NCI-H2107 (cell line): ENCODE measurements at regions not wholly inside any gene's neighbourhood (a gene's known extent, or its start where the extent isn't known, plus 50 kb on each side); places are given as distances from the start of the nearest gene placed in this dataset.
"Not testable (repeated sequence)": the region's sequence is repeated elsewhere in the genome, so short reads cannot be mapped to it uniquely, and the experiment has no call there.

ENCODE experiments used
- DNase-seq: peaks from one replicate; lab custom pipeline; 2025; lab: John Stamatoyannopoulos, UW

DNA sequence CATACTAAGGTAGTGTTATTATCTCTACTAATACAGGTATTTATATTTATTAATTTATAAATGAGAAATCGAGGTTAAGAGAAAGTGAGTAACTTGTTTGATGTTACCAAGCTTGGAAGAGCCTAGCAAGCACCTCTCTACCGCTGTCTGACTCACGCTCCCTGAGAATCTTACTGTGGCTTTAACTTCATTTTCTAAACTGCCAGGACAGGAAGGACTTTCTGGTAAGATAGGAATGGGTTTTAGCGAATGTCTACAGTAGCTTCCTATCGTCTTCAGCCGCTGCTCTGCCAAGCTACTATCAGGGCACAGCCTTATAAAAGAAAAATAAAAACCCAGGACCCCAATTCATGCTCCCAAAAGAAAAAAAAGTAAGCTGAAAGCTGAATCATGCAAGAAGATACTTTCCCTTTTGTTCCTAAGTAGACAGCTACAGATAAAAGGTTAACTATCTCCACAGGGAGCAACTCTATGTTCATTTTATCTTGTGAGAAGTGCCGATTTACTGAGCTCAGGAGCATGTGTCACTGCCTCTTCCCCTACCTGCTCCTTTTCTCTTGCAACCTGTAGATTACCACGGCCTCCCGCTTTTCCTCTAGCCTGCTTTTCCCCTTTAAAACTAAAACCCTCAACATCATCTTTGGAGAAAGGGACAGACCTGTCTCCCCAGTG lies 60.2 kb downstream of the THNSL1 start:
- no peak for DNase-seq

DNA sequence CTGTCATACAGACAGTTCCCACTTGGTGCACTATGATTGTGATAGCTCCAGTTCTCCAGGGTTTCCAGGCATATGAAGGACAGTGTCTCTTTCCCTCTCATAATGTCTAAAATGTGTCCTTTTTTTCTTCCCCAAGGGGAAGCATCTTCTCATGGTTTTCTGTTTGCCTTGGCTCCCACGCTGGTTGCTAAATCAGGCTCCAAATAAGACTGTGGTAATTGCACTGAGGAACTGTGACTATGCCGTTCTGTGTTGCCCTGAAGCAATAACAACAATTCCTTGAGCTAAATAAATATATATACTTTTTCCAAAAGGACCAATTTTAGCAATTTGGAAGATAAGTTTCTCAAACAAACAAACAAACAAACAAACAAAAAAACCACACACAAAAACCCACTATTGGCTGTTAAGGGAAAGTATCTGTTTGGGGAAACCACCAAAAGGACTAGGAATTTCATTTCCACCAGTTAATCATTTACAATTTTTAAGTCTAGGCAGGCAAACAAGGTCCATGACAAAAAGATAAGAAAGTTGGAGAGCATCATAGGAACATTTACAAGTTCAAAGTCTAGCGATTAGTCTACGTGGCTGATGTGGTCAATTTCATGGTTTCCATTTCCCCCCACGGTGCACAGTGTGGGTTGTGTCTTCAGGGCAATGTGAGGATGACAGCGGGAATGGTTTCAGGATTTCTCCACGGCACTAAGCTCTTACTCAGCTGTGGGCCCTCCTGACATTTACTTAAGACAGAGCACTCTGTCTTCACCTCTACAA lies 62.4 kb downstream of the THNSL1 start:
- no peak for DNase-seq

DNA sequence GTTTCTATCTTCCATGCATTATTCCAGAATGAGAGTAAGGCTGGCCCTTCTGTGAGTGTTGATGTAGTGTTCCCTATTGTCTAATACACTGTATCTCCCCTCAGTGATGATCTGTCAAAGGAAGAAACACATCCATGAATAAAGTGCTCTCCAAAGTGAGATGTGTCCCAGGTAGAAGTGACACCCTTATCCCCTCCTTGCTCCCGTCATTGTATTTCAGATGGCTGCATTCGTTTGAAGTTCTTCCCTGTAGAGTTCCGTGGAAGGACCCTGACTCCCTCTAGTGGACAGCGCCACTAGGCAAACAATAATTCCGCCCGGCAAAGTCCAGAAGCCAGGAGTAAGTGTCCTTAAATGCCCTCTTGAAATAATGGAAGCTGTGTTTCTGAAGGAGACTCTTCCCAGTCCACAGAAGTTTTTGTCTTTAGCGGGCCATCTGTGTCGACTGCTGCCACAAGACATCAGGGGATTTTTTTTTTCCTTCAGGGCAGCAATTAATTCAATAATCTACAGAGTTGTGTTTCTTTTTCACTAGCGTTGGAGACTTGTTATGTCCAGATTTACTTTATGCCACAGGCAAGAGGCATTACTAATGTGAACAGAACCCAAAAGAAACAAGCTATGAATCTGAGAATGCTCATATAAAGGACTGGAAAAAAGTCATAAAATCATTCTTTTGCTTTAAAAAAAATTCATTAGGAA lies 64.6 kb downstream of the THNSL1 start:
- peak; percentile 34 for DNase-seq

DNA sequence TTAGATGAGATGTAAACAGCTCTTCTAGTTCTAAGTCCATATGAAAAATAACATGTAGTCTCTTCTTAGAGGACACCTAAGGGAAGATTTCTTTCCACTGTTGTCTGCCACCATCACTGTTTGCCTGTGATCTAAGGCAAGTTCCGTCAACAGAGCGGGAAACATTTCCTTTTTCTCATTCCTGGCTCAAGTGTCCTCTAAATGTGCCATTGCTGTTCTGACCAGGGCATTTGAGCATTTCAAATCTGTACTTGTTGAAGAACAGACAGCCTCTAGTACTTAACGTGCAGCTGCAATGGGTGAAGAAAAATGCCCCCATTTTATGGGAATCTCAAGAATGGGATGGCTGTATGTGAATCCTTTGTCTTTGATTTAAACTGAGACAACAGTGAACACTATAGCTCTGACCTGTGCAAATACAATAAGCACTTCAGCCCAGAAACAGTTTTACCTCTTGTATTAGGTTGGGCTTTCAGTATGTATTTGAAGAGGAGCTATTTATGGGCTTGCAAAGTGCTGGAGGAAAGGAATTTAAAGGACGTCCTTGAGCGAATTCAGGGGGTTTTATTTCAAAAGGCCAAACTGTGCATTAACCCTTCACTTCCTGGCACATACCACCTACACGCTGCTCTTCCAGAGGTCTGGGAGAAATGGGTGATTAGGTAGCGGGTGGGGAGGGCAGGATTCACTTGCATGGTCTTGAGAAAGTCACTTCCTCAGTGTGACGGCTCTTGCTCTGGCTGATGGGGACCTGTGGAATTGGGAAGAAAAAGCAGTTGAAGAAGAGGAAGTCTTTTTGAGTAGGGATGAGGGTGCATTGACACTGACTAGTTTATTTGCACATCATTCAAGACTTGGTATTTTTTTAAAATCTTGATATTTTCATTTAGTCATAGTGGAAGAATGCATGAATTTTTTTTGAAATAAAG lies 66.1 kb downstream of the THNSL1 start:
- DNase-seq, result no peak

DNA sequence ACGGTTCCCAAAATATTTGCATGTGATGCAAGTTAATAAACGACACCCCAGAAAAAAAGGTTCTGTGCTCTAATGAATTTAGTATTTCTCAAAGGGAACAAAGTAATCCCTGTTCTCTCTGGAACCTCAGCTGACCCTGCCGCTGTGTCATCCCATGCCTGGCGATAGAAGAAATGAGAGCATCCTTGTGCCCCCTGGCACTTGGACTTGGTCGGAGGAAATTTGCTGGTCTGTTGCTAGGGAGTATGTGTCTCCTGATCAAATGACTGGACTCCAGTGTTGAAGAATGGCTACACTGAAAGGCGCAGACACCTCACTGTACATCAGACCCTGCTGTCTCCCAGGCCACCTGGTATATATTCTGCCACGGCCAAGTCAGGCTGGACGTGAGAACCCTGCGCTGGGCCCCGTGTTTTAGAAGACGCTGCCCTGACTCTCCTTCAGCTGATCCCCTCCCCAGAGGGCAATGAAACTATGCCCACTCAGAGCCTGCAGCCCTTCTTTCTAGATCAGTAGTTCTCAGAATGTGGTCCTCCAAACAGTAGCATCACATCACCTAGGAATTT lies 67.2 kb downstream of the THNSL1 start:
- DNase-seq, result no peak

DNA sequence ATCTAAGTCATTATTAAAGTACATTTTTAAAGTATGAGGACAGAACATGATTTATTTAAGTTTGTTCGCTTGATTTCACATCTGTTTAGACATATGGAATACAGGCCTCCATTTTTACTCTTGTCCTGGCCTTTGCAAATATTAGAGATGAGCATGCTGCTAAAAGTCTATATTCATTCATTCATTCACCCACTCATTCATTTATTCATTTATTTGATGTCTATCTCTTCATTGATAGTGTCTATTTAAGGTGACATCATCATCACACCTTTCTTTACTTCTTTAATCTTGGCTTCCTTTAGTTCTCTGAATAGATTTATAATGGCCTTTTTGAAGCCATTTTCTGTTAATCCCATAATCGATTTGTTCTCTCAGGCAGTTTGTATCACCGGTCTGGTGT lies 68.0 kb downstream of the THNSL1 start:
- no peak for DNase-seq

DNA sequence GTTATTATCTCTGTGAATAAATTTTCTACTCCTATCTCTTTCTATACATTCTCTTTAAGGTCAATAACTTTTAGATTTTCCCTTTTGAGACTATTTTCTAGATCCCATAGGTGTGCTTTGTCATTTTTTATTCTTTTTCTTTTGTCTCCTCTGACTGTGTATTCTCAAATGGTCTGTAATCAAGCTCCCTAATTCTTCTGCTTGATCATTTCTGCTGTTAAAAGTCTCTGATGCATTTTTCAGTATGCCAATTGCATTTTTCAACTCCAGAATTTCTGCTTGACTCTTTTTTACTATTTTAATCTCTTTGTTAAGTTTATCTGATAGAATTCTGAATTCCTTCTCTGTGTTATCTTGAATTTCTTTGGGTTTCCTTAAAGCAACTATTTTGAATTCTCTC lies 78.2 kb downstream of the THNSL1 start:
- no peak for DNase-seq

DNA sequence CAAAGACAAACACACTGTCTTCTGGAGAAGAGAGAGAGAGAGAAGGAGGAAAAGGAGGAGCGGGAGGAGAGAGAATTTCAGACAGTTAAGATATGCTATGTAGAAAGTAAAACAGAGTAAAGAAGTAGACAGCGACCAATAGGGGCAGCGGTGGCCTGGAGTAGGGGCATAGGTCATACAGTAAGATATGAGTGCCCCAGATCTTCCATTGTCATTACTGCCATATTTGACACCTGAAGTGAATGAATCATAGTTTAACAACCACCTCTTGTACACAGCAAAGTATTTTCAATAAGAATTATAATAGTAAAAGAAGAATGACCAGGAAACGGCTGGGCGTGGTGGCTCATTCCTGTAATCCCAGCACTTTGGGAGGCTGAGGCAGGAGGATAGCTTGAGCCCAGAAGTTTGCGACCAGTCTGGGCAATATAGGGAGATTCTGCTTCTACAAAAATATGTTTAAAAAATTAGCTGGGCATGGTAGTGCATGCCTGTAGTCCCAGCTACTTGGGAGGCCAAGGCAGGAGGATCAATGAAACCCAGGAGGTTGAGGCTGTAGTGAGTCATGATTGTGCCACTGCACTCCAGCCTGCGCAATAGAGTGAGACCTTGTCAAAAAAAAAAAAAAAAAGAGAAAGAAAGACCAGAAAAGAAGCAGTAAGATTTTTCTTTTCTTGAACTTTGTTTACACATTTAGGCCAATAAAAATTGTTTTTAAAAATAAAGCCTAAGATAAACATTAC lies 77.0 kb upstream of the GPR158 start:
- DNase-seq, result no peak

DNA sequence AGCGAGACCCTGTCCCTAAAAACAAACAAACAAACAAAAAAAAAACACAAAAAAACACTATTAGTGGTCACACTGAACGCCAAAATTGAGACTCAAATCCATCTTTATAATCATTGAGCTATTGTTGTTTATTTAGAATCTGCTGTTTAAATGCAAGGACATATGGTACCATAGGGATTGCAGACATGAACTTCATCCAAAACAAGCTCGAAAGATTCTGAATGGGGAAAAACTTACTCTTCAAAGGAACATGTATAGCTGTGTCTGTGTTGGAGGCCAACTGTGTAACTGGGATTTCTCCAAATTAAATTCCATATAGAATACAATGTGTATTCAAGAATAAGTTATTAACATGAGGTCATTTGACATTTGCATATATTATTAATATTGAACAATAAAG lies 74.7 kb upstream of the GPR158 start:
- no peak for DNase-seq

DNA sequence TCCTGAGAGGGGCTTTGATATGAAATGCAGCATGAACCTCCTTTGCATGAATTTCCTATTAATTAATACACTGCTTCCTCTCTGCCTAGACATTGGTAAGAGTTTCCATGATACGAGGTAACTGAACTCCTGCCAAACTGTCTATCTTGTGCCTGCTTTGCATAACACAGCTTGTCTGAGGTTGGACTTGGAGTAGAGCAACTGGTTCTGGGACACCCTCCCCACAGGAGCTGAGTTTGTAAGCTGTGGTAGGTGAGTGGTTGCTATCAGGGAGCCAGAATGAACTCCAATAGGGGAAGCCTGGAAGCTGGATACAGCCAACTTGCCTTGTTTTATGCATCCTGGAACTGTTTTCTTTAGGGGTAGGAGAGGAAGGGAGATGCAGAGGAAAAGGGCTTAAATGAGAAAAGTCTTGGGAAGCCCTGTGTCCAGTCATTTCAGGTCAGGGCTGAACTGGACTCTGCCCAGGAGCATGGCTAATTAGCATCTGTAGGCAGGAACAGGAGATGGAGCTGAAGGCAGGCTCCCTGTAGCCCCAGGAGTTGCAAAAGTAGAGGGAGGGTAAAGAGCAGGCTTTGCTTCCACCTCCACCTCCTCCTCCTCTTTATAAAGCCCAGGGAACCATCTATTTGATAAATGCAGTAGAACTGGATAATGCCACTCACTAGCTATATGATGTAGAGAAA lies 73.2 kb upstream of the GPR158 start:
- no peak for DNase-seq

DNA sequence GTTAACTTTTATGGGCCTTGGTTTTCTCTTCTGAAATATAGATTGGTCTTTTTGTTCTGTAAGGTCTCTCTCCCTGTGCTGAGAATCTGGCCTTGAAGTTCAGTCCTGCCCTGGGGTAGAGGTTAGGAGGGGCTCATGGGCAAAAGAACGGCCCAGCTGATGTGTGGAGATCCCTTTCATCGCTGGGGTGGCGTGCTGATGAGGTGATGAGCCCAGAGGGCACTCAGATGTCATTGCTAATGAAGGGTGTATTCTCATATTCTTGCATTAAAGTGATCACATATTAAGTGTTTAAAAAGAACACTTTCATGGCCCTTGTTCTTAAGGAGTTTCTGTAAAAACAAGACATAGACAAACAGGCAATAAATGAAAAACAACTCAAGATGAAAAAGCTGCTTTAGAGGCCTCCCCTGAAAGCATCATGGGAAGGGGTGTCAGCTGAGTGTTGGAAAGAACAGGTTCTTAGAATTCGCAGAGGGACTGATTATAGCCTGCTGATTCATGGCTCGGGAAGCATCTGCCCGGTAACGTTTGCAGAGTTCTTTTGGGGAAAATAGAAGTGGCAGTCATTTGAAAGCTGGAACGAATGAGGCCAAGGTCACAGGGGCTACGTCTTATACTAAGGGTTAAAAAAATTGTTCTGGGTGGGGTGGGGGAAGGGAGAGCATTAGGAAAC lies 72.5 kb upstream of the GPR158 start:
- no peak for DNase-seq

DNA sequence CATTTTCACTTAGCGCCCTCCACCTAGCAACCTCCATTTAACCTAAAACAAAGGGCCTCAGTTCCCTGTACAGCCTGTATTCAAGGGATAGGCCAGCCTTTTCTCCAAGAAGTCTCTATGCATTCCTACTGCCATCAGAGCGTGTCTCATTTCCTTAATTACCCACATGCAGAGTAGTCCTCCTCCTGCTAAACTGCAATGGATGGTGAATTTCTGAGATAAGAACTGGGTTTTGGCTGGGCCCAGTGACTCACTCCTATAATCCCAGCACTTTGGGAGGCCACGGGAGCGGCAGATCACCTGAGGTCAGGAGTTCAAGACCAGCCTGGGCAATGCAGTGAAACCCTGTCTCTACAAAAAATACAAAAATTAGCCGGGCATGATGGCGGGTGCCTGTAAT lies 71.1 kb upstream of the GPR158 start:
- DNase-seq, result no peak

DNA sequence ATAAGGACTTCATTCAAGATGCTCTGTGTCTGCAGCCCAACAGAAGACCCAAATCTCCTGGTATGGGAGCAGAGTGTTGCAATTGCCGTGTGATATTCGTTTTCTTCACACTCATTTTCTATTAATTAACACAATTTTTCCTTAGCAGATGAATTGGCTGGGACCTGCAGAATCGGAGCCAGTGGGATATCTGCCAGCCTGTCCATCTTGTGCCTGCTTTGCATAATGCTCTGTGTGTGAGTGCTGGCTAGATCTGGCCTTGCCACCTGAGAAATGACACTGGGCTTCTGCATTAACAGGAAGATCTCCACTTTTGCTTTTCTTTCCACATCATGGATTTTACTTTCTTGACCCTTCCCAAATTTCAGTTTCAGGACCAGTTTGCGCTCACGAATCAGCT lies 70.4 kb upstream of the GPR158 start:
- DNase-seq, result no peak

DNA sequence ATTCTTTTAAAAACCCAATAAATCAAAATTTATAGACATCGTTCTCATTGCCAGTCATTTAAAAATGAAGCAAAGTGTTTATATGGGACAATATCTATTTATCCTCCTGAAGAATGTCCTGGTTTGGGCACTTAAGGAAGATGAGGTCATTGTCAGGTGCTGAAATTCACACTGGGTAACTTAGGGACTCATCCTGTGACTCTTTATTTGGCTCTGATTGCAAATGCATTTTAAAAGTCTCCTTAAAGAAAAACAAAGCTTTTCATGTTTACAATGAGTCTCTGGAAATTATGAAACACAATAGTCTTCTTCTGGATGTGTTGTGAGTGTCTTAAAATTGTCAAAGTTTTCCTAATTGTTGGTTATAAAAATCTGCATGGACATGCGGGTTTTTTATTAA lies 69.5 kb upstream of the GPR158 start:
- DNase-seq, result no peak

DNA sequence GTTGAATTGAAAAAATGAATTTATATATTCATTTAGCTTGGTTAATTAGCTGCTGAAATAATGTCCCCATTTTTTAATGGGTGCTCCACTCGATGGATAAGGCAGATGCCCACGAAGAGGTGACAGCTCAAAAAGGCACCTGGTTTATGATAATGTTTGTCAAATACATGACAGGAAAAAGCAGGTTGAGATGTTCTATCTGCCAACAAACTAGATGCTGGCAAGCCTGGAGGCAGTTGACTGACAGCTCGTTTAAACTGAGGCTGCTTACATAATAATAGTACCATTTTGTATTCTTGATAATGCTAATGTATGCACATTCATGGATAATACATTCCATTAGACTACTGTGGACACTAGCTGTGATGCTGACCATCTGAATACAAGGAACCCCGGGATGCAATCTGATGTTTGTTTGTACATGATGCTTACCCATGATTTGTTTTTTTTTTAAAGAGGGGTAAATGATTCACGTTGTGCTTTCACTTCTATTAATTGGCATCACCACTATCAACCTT lies 69.0 kb upstream of the GPR158 start:
- no peak for DNase-seq

DNA sequence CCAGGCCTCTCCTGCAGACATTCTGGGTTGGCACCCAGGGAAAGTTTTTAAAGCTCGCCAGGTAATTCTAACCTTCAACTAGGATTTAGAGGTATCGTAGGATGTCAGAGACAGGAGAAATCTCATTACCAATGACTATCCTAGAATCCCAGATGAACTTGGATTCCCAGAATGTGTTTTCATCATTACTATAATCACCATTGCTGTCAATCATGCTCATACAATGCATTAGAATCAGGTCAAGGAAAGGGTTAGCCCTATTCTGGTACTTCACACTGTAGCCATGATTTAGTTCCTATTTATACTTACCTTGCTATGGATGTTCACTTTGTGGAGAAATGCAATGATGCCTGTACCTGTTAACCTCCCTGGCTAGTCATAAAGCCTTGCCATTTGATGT lies 67.0 kb upstream of the GPR158 start:
- no peak for DNase-seq

DNA sequence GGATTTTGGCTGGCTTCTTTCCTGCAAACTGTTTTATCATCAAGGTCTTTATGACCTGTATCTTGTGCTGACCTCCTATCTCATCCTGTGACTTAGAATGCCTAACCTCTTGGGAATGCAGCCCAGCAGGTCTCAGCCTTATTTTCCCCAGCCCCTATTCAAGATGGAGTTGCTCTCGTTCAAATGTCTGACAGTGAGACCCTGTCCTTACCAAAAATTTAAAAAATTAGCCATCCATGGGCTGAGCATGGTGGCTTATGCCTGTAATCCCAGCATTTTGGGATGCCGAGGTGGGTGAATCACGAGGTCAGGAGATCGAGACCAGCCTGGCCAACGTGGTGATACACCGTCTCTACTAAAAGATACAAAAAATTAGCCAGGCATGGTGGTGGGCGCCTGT lies 64.9 kb upstream of the GPR158 start:
- DNase-seq, result not testable (repeated sequence)

DNA sequence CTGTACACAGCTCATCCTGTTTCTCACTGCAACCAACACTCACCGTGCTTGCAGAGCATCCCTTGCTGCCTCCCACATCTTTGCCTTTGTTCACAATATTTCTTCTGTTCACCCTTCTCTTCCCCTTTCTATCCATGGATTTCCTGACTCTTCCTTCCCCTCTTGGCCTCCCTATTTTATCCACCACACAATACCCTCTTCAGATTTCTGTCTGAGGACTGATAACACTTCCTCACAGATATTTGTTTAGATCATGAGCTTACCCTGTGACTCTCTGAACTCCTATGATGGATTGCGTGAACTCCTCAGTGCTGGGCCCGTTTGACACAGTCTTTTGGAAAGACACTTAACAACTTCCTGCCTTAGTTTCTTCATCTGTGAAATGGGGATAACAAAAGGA lies 62.8 kb upstream of the GPR158 start:
- DNase-seq, result no peak

DNA sequence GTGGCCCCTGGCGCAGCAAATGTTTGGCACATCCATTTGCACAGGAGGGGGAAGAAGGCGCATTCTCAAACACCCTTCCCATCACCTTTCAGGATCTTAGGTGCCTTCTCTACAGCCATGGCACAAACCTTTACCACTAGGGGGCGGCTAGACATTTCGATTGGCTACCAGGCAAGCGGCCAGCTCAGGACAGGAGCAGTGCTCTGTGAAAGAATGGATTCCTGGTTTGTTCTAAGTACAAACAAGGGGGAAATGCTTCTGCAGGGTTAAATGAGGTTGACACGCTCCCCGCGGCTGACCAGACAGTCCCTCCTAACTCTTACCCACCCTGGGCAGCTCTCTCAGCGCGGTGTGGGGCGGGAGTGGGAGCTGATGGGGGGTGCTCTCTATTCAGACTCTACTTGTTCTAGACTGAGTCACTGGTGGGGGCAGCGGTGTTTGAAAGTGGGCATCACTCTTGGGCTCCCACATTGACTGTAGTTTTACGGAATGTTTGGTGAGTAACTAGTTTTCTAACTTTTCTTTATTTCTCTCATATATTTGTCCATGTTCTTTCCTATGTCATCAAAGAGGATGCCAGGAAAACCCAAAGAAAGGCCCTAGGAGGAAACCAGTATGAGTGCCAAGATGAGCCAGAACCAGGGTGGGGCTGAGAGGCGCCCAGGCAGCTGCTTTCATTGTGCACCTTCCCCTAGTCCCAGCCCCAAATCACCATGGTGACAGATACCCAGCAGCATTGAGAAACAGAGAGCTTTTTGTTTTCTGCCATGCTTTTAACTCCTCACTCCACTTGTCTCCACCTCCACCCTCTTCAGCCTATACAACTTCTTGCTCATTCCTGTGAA lies 61.4 kb upstream of the GPR158 start:
- peak; percentile 23 for DNase-seq
